T-helper 2 cell treated with Interferon-gamma antibody and Interleukin-4, amounts not matched to agents 100 ng/mL and 5 ng/mL, for 36 hours (primary cell): ENCODE measurements at regions not wholly inside any gene's neighbourhood (a gene's known extent, or its start where the extent isn't known, plus 50 kb on each side); places are given as distances from the start of the nearest gene placed in this dataset.

Experiments used
- intact Hi-C: fragments of 100-400 bp; cut with micrococcal nuclease; formaldehyde crosslinking; loops from one replicate; pipeline ENCODE4 v1.15.1; 2023

DNA sequence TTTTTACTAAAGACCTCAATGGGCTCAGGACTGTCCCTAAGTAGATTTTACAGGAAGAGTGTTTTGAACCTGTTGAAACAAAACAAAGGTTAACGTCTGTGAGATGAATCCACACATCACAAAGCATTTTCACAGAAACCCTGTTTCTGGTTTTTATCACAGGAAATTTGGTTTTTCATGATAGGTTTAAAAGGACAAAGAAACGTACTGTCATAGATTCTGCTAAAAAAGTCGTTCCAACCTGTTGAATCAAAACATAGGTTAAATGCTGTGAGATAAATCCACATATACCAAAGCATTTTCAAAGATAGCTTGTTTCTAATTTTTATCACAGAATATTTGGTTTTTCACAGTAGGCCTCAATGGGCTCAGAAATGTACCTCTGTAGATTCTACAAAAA is 1531.0 kb downstream of the UQCRFS1 start:
- intact Hi-C loops: no loop called here

DNA sequence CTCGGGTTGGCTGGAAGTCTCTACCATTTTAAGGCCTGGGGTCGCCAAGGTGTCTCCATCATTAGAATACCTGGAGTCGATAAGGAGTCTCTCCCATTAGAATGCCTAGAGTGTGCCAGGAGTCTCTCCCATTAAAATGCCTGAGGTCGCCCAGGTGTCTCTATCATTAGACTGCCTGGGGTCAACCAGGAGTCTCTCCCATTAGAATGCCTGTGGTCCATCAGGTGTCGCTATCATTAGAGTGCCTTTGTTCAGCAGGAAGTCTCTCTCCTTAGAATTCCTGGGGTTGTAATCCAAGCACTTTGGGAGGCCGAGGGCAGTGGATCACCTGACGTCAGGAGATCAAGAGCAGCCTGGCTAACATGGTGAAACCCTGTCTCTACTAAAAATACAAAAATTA is 1533.0 kb downstream of the UQCRFS1 start:
- intact Hi-C loops: no loop called here

DNA sequence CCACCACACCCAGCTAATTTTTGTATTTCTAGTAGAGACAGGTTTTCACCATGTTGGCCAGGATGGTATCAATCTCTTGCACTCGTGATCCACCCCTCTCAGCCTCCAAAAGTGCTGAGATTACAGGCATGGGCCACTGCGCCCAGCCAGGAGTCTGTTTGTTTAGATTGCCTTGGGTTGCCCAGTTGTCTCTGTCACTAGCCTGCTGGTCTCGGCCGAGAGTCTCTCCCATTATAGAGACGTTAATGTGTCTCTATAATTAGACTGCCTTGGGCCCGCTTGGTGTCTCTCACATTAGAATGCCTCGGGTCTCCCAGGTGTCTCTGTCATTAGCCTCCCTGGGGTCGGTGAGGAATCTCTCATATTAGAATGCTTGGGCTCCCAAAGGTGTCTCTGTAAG is 1533.6 kb downstream of the UQCRFS1 start:
- intact Hi-C loops: no loop called here

DNA sequence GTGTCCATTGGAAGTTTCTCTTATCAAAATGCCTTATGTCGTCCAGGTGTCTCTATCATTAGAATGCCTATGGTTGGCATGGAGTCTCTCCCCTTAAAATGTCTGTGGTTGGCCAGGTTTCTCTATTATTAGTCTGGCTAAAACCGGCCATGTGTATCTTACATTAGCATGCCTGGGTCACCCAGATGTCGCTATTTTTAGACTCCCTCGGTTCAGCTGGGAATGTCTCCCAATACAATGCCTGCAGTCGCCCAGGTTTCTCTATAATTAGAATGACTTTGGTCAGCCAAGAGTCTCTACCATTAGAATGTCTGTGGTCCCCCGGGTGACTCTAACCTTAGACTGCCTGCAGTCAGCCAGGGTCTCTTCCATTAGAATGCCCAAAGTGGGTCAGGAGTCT is 1536.1 kb downstream of the UQCRFS1 start:
- intact Hi-C loops: no loop called here

DNA sequence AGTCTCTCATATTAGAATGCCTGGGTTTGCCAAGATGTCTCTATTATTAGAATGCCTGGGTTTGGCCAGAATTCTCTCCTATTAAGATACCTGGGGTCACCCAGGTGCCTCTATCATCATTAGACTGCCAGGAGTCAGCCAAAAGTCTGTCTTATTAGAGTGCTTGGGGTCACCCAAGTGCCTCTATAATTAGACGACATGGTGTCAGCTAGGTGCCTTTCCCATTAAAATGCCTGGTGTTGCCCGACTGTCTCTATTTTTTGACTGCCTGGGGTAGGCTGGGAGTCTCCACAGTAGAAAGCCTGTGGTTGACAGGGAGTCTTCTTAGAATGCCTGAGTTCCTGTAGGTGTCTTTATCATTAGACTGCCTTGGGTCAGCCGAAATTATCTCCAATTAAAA is 1536.6 kb downstream of the UQCRFS1 start:
- intact Hi-C loops: no loop called here

DNA sequence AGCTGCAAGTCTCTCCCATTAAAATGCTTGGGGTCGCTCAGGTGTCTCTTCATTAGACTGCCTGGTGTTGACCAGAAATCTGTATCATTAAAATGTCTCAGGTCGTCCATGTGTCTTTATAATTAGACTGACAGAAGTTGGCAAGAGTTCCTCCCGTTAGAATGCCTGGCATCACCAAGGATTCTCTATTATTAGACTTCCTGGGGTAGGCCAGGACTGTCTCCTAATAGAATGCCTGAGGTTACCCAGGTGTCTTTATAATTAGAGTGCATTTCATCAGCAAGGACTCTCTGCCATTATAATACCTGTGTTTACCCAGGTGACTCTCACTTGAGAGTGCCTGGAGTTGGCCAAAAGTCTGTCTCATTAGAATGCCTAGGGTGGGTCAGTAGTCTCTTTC is 1537.2 kb downstream of the UQCRFS1 start:
- intact Hi-C loops: no loop called here

DNA sequence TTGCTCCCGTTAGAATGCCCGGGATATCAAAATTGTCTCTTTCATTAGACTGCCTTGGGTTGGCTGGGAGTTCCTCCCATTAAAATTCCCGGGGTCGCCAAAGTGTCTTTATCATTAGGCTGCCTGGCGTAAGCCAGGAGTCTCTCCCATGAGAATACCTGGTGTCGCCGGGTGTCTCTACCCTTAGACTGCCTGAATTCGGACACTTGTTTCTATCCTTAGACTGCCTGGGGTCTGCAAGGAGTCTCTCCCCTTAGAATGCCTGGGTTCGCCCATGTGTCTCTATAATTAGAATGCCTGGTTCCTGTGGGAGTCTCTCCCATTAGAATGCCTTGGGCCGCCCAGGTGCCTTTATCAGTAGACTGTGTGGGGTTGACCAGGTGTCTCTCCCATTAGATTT is 1538.2 kb downstream of the UQCRFS1 start:
- intact Hi-C loops: no loop called here

DNA sequence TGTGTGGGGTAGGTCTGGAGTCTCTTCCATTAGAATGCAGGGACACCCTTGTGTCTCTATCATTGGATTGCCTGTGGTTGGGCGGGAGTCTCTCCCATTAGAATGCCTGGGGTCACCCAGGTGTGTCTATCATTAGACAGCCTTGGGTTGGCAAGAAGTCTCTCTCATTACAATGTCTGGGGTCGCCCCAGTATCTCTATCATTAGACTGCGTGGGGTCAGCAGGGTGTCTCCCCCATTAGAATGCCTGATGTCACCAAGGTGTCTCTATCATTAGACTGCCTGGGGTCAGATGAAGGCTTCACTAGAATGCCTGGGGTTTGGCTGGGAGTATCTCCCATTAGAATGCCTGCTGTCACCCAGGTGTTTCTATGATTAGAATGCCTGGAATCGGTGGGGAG is 1539.0 kb downstream of the UQCRFS1 start:
- intact Hi-C loops: no loop called here

DNA sequence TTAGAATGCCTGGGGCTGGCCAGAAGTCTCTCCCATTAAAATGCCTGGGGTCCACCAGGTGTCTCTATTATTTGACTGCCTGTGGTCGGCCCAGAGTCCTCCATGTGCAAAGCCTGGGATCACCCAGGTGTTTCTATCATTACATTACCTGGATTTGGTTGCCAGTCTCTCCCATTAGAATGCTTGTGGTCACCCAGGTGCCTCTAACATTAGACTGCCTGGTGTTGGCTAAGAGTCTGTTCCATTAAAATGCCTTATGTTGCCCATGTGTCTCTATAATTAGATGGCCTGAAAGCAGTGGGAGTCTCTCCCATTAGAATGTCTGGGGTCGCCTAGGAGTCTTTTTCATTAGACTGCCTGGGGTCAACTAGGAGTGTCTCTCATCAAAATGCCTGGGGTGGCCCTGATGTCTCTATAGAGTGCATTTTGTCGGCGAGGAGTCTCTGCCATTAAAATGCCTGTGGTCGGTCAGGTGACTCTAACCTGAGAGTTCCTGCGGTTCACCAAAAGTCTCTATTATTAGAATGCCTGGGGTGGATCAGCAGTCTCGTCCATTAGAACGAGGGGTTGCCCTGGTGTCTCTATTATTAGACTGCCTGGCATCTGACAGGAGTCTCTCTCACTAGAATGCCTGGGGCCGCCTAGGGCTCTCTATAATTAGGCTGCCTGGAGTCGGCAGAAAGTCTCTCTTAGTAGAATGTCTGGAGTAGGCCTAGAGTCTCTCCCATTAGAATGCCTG is 1540.5 kb downstream of the UQCRFS1 start:
- intact Hi-C loops: no loop called here

DNA sequence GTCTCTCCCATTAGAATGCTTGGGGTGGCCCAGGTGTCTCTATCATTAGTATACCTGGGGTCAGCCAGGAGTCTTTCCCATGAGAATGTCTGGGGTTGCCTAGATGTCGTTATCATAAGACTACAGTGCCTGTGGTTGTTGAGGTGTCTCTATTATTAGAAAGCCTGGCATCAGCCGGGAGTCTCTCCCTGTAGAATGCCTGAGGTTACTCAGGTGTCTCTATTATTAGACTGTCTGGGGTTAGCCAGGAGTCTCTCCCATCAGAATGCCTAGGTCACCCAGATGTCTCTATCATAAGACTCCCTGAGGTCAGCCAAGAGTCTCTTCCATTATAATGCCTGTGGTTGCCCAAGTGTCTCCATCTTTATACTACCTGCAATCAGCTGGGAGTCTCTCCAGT is 1541.1 kb downstream of the UQCRFS1 start:
- intact Hi-C loops: no loop called here

DNA sequence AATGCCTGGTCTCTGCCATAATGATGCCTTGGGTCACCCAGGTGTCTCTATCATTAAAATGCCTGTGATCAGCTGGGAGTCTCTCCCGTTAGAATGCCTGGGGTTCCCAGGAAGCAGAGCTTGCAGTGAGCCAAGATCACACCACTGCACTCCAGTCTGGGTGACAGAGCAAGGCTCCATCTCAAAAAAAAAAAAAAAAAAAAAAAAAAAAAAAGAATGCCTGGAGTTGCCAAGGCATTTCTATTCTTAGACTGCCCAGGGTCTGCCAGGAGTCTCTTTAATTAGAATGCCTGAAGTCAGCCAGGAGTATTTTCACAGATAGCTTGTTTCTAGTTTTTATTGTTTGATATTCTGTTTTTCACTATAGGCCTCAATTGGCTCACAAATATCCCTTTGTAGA is 1552.5 kb downstream of the UQCRFS1 start:
- intact Hi-C loops: no loop called here

DNA sequence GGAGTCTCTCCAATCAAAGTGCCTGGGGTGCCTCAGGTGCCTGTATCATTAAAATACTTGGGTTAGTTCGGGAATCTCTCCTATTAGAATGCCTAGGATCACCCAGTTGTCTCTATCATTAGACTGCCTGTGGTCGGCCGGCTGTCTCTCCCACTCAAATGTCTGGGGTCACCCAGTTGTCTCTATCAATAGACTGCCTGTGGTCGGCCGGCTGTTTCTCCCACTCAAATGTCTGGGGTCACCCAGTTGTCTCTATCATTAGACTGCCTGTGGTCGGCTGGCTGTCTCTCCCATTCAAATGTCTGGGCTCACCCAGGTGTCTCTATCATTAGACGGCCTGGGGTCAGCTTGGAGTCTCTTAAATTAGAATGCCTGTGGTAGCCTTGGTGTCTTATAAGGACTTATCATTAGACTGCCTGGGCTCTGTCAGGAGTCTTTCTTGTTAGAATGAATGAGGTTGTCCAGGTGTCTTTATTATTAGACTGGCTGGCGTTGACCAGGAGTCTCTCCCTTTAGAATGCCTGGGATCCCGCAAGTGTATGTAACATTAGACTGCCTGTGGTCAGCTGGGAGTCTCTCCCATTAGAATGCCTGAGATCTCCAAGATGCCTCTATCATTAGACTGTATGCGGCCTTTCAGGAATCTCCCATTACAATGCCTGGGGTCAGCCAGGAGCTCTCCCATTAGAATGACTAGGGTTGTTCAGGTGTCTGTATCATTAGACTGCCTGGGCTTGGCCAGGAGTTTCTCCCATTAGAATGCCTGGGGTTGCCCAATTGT is 1555.5 kb downstream of the UQCRFS1 start:
- intact Hi-C loops: no loop called here

DNA sequence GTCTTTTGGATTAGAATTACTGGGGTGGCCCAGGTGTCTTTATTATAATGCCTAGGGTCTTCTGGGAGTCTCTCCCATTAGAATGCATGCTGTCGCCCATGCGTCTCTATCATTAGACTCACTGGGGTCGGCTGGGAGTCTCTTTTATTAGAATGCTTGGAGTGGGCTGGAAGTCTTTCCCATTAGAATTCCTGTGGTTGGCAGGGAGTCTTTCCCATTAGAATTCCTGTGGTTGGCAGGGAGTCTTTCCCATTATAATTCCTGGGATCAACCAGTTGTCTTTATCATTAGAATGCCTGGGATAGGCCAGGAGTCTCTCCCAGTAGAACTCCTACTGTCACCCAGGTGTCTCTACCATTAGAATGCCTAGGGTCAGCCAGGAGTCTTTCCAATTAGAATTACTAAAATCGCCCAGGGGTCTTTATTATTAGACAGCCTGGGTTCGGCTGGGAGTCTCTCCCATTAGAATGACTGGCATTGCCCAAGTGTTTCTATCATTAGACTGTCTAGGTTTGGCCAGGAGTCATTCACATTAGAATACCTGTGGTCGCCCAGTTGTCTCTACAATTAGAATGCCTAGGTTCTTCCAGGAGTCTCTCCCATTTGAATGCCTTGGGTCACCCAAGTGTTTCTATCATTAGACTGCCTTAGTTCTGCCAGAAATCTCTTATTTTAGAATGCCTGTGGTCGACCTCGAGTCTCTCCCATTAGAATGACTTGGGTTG is 1558.5 kb downstream of the UQCRFS1 start:
- intact Hi-C loops: no loop called here

DNA sequence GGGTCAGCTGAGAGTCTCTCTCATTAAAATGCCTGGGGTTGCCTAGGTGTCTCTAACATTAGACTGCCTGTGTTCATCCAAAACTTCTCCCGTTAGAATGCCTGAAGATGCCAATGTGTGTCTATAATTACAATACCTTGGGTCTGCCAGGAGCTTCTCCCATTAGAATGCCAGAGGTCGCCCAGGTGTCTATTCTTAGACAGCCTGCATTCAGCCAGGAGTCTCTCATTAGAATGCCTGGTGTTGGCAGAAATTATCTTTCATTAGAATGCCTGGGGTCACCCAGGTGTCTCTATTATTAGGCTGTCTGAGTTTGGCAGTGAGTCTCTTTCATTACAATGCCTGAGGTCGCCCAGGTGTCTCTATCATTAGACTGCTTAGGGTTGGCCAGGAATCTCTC is 1560.2 kb downstream of the UQCRFS1 start:
- intact Hi-C loops: no loop called here

DNA sequence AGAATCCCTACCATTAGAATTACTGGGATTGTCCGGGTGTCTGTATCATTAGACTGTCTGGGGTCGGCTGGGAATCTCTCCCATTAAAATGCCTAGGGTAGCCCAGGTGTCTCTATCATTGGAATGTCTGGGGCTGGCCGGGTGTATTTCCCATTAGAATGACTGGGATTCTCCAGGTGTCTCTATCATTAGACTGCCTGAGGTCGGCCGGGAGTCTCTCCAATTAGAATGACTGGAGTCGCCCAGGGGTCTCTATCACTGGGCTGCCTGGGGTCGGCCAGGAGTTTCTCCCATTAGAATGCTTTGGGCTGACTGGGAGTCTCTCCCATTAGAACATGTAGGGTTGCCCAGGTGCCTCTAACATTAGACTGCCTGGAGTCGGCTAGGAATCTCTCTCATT is 1560.7 kb downstream of the UQCRFS1 start:
- intact Hi-C loops: no loop called here

DNA sequence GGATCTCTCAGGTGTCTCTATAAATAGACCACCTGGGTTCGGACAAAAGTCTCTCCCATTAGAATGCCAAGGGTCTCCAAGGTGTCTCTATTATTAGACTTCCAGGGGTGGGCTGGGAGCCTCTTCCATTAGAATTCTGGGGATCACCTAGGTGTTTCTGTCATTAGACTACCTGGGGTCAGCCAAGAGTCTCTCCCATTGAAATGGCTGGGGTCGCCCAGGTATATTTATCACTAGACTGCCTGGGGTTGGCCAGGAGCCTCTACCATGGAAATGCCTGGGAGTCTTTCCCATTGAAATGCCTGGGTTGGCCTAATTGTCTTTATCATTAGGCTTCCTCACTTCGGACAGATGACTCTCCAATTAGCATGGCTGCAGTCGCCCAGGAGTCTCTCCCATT is 1565.5 kb downstream of the UQCRFS1 start:
- intact Hi-C loops: no loop called here

DNA sequence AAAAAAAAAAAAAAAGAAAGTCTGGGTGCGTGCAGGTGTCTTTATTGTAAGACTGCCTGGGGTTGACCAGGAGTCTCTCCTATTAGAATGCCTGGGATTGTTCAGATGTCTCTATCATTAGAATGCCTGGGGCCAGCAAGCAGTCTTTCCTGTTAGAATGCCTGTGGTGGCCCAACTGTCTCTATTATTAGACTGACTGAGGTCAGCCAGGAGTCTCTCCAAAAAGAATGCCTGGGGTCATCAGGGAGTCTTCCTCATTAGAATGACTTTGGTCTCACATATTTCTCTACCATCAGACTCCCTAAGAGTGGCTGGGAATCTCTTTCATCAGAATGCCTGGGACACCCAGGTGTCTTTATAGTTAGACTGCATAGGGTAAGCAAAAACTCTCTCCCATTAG is 1577.5 kb downstream of the UQCRFS1 start:
- intact Hi-C loops: no loop called here

DNA sequence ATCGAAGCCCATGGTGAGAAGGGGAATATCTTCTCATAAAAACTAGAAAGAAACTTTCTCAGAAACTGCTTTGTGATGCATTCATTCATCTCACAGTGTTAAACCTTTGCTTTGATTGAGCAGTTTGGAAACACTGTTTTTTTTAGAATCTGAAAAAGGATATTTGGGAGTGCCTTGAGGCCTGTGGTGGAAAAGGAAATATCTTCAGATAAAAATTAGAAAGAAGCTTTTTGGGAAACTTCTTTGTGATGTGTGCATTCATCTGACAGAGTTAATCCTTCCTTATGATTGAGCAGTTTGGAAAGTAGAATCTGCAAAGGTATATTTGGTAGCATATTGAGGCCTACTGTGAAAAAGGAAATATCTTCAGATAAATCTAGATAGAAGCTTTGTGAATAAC is 1594.9 kb downstream of the UQCRFS1 start:
- intact Hi-C loops: no loop called here

DNA sequence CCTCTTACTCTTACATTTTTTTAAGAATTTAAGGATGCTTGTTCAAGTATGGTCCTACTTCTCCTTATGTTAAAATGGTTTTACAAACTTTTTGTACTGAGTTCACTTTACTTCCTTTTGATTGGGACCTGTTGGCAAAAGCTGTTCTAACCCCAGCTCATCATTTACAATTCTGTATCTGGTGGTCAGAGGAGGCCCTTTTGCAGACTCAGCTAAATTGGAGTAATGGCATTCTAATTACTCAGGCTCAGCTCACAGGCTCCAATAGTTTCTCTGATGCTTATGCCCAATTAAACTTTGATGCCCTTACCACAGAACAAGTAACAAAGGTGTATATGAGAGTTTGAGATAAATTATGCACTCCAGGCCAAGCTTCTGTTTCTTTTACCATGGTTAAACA is 1632.0 kb downstream of the UQCRFS1 start:
- intact Hi-C loops: no loop called here
